ENCODE measurements at regions not wholly inside any gene's neighbourhood (a gene's known extent, or its start where the extent isn't known, plus 50 kb on each side); places are given as distances from the start of the nearest gene placed in this dataset.

DNA sequence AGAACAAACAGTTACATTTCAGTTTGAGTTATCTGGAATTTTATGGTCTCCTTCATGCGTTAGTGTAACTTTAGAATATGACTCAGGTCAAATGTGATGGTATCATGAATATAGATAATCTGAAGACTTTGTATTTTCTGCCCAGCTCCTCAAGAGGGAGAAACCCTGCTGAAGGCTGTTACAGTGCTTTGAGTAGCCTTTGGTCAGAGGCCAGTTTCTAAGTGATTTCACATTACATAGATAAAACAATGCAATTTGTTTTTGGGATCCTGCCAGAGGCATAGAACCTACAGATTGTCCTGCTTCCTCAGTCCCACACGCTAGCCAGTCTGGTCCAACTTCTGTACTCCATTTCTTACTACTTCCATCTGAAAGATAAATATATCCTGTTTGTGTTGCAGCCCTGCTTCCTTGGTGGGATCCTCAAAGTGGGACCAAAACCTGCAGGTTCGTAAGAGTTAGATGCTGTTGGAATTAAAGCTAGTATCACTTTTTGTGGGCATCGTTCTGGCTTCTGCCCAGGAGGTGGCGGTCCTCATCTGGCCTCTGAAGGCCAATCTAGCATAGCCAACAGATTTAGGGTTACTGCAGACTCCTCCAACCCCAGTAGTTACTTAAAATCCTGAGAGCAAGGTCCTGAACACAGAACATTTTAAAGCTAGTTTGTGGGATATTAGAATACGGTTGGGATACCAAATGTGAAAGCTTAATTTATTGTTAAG lies 645.8 kb upstream of the USP24 start:
- in situ Hi-C loops (cut with HindIII; ENCODE audit: low sequenced_read_pairs): no loop called here

DNA sequence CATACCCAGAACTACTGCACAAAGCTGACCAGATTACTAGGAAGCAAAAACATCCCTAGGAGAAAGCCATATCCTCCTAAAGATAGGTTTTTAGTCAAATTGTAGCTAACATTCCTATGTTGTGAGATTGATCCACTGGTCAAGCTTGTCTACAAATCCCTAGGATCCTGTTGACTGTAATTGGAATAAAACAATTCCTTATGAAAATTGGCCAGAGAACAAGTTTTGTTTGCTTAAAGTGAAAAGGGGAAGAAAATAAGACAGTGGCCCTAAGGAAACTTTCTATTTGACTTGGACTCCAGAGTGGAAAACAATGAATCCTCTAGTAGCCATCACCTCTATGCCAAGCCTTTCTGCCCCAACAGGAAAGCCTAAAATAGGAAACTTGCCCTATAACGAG lies 645.2 kb upstream of the USP24 start:
- in situ Hi-C loops (cut with HindIII; ENCODE audit: low sequenced_read_pairs): no loop called here

DNA sequence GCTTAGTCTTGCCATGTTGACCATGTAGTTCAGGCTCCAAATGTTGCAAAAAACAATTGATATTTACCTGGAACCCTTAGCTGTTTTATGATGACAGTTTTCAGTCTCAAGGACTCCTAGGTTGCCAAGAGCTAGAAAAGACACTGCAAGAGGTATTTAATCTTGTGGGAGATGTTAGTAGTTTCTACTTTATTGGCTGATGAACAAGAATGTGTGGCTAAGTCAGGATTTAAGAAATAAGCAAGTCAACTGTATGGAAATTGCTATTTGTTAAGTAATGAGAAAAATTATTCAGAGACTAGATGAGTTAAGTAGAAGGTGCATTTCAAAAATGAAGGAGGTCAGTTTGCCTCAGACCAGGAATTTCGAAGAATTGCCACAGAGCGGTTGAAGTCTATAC lies 639.7 kb upstream of the USP24 start:
- in situ Hi-C loops (cut with HindIII; ENCODE audit: low sequenced_read_pairs): no loop called here

DNA sequence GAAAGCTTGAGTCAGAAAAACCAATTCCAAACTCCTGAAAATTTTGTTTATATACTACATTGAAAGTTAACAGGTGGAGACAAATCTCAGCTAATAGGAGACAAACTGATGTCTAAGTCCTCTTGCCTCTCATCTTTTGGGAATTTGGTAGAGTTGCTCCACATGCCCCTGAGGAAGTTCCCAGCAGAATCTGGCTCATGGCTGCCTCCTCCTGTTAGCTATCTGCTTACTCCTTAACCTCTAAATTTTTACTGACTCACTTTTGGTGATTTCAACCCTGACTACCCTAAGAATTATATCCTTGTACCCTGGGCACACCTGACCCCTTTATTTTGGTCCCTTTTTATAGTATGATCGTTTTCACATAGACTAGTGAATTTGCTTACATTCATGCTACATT lies 633.7 kb upstream of the USP24 start:
- in situ Hi-C loops (cut with HindIII; ENCODE audit: low sequenced_read_pairs): no loop called here

DNA sequence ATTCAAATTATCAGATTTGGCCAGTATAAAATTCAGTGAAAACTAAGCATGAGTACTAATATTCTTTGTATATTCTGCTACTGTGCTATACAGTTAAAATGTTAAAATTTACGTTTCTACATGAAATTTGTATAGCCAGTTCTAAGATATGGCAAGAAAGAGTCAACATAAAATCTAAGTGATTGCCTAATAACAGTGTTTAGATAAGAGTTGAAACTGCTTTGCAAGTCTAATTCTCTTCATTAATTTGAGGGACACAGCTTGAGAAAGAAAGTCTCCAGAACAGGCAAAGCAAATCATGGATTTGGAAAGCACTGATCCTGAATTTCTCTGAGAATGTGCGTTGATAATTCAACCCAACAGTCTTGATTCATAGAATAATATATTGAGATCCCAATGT lies 630.9 kb upstream of the USP24 start:
- in situ Hi-C loops (cut with HindIII; ENCODE audit: low sequenced_read_pairs): no loop called here

DNA sequence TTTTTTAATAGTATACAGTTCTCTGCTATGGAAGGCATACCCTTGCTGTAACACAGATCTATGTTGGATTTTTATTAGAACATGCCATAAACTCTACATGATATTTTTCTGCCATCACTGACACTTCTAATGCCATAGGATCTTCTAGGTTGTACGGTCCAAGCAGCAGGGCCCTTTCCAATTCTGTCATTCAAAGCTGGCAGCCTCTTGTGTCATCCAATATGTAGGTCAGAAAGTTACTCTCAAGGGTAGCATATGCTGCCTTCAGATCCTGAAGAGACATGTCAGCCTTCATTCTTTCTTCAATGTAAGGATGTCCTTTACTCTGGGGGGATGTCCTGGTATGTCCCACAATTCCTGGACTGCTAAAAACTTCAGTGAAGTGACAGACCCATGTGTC lies 629.2 kb upstream of the USP24 start:
- in situ Hi-C loops (cut with HindIII; ENCODE audit: low sequenced_read_pairs): no loop called here

DNA sequence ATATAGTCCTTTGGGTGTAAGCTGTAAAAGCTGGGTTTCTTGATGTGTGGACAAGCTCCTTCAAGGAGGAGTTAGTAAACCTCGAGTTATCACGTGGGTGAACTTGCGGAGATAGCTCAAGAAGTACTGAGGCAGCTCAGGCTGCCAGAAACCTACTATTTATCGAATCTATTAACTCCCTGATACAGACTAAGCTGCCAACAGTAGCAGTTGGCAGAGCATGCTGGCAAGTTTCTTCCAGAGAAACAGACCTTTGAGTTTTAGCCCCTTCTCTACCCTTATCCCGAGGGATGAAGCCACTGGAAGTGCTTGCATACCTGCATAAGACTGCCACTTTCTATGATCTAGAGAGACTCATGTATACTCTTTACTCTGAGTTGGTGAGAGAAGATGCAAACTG lies 624.5 kb upstream of the USP24 start:
- in situ Hi-C loops (cut with HindIII; ENCODE audit: low sequenced_read_pairs): no loop called here

DNA sequence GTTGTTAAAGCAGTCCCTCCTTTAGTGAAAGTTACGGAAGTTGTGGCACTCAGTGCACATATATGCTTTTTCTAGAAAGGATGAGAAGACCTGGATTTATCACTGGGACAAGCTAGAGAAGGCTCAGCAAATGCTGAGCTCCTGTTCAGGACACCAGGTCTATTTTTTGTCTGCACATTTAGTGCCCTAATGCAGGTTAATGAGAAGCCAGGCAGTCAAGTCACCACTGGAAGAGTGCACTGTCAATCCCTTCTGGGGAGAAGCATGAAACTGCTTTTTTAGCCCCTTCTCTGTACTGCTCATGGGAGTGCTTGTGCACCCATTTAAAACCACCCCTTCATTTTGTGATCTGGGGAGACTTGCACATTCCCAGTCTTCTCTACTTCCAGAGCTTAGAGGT lies 624.1 kb upstream of the USP24 start:
- in situ Hi-C loops (cut with HindIII; ENCODE audit: low sequenced_read_pairs): no loop called here

DNA sequence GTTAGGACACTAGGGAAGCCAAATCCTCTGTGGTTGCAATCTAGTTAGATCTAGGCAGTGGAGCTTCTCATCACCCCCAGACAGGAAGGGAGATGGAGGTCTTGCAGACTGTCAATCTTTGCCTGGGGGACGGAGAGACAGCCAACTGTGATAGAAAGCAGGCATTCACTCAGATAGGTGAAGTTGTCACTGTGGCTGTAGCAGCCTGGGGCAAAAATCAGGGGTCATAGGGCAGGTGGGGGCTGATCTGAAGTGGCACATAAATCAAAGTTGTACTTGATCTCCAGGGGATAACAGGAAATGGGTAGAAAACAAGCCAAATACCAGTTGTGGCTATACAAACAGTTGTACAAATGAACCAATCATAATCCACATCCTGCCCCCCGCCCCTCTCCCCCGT lies 620.9 kb upstream of the USP24 start:
- in situ Hi-C loops (cut with HindIII; ENCODE audit: low sequenced_read_pairs): no loop called here

DNA sequence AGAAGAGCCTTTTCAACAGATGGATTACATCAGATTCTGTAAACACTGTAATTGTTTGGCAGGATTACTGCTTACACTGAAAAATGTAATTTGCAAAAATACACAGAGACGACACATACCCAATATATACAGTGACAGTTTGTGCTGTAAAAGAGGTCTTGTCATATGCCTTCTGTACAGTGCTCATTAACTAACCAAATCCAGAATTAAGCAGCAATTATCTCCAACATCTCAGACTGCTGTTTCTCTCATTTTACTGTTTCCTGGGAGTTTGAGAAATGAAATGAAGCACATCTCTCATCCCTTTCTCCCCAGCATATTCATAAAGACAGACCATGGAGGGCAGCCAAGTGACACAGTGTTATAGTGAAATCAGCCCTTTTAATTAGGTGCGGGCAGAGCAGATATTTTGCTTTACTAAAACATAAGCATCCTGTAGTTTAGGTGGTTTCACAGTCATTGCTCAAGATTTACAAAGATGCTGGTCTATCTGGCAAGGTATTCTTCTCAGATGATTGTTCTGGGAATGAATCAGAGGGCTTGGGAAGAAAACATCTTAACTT lies 618.4 kb upstream of the USP24 start:
- in situ Hi-C loops (cut with HindIII; ENCODE audit: low sequenced_read_pairs): no loop called here

DNA sequence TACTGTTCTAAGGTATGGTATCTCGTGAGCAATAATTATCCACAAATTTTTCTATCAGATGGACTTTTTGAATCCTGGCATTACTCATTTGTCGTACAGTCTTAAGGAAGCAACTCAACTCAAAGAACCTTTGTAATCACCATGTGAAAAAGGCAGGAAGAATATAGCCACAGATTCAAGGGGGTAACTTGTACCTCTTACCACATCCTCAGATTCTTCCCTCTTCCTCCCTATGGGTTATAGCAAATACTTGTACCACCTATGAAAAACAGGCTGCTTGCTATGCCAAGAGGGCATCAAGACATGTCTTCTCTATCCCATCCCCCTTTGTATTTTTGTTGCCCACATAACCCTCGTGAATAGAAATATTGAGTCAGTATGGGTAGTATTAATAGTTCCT lies 616.6 kb upstream of the USP24 start:
- in situ Hi-C loops (cut with HindIII; ENCODE audit: low sequenced_read_pairs): no loop called here

DNA sequence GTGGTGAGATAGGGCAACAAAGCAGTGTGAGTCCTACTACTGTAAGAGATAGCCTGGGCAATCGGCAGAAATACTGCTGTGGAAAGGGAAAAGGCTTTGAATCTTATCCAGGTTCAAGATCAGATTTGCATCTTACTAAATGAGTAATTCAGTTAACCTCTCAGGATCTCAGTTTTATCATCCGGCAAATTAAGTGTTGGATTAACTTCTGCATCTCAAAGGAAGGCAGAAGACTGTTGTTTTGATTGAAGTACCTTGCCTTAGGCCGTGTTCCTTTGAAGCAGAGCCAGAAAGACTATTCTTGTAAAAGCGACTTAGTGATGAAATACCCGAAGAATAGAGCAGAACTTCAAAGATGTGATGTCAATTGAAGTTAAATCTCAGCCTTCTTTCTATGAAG lies 612.9 kb upstream of the USP24 start:
- in situ Hi-C loops (cut with HindIII; ENCODE audit: low sequenced_read_pairs): no loop called here

DNA sequence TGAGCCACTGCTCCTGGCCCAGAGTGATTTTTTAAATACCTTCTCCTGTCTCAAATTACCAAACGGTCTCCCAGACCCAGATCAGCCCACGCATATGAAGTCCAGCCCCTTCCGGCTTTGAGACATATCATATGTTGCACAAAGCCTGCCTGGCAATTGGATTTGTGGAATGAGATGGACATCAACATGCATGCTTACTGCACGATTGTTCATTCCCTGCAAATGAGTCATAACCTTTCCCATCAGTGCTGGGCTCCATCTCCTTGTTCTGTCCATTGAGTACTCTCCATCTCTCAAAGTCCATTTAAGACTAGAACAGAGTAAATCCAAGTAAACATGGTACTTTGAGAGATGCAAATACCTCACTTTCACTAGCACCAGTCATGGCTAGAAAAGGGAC lies 612.2 kb upstream of the USP24 start:
- in situ Hi-C loops (cut with HindIII; ENCODE audit: low sequenced_read_pairs): no loop called here

DNA sequence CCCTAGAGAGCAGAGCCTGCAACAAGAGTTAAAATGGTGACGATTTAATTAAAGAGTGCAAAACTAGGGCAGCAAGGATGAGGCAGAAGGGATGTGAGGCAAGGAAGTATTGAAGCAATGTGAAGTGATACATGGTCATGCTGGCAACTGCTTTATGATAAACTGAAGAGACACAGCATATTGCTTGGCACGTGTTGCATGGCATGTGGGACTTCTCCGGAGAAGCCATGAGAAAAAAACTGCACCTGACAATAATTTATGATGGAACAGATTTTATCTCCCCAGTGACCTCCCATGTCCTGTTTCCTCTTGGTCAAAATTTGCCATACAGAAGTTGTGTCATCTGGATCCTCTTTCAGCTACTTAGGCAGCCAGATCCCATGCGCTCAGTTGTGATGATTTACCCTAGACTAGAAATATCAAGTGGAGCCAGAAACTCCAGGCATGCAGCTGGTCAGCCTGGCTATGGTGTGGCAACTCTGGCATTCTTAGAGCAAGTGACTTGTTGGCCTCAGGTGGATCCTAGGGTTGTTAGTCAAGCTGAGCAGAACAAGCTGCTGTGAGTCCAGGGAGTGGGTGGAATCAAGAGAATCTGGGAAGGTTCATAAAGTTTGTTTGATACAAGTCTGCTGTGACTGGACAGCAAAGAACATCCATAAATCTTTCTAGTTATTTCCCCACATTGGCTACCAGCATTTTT lies 611.4 kb upstream of the USP24 start:
- in situ Hi-C loops (cut with HindIII; ENCODE audit: low sequenced_read_pairs): no loop called here

DNA sequence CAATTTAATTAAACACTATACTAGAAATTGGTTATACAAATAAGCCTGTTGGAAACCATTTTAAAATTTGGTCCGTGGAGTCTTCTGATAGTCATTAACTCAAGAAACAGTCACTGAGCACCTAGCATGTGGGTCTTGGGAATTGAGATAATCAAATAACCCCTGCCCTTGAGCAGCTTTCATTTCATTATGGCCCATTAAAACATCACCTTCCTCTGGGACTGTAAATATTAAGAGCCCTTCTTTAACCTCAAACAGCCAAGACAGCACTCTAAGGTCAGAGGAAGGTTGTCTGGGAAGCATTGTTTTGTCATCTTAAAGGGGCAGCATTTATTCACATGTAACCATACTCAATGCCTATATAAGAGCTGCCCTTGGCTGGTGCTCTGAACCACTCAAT lies 610.3 kb upstream of the USP24 start:
- in situ Hi-C loops (cut with HindIII; ENCODE audit: low sequenced_read_pairs): no loop called here

DNA sequence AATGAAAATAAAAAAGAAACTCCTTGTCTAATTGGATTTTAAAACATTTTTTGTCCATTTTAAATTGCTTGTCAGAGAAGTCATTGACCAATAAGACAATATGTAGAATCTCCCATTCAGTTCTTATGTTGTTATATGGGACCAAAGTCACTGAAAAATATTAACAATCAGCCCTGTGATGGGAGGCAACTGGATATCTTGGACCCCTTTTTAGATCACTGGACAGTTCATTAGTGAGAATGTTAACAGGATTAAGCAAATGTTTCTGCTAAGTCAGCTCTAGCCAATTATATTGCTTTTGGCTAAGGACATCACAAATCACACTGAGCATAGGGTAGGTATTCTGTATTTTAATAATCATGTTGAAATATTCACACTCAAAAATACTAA lies 609.1 kb upstream of the USP24 start:
- in situ Hi-C loops (cut with HindIII; ENCODE audit: low sequenced_read_pairs): no loop called here

DNA sequence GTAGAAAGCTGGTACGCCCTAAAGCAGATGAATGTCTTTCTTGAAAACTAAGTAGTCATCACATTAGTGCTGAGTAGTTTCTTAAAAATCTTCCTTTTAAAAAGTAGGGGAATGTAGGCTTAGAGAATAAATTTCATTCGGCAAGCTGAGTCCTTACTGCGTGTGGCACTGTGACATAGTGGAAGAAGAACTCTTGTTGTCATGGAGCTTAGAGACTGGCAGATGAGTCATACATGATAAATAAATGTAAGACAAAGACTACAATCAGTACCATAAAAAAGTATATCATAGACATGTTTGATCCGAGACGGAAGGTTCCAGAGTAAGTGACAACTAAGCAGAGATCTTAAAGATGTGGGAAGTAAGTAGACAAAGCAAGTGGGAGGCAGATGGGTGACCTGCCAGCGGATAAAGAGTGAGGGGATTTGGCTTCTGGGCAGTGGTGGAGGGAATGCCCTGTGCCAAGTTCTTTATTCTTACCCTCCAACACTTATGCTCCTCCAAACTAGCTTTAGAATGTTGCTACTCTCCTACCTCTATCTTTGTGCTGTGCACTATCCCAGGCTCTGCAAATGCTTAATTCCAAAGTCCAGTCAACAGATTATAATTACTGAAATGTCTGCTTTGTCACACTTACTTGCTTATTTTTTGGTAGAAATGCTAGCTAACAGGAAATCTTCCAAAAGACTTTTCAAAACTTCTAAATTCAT lies 608.5 kb upstream of the USP24 start:
- in situ Hi-C loops (cut with HindIII; ENCODE audit: low sequenced_read_pairs): no loop called here

DNA sequence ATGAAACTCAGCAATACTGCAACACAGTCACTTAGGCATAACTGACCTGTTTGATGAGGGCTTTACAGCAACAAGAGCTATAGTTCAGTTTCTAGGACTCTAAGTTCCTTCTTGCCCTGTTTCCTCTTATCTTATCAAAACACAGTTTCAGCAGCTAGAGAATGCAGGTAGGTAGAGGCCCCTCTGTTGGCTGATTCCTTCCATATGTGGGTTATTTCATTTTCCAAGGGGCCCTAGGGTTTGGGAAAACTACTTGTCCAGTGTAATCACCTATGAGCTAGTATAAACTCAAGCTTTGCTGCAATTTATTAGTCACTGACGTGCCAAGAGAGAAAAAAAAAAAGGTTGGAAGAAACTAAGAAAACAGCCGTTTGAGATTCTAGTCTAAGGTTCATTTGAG lies 607.7 kb upstream of the USP24 start:
- in situ Hi-C loops (cut with HindIII; ENCODE audit: low sequenced_read_pairs): no loop called here

DNA sequence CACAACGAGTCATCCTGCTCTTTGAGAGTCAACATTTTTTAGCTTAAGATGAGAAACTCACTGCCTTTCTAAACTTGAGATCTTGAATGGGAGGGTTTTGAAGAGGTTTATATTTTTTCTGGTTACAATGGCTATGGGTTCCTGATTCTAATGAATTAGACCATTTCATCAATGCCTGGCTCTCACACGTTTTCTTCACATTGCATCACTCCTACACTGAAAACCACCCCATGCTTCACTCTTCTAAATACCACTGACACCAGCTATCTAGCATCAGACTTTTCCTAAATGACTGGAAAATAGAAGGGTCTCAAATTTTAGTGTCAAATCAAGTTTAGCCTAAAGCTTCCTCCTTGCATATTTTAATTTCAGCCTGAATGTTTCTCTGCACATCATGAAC lies 606.1 kb upstream of the USP24 start:
- in situ Hi-C loops (cut with HindIII; ENCODE audit: low sequenced_read_pairs): no loop called here

DNA sequence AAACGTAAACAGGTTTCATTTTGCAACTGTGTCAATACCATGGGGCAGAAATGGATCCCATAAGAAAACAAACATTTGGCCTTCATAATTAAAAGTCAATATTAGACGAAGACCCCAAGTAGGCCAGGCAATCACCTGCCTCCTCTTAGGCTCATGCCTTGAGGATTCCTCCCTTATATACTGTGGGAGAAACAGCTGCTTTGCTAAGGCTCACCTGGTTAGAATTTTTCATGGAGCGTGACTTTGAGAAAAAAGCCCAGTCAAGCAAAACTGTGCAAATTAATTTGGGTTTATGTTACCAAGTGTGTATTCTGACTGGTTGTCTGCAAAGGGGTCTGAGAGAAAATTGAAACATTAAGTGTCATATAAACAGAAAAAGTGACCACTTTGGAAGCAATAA lies 605.3 kb upstream of the USP24 start:
- in situ Hi-C loops (cut with HindIII; ENCODE audit: low sequenced_read_pairs): no loop called here

DNA sequence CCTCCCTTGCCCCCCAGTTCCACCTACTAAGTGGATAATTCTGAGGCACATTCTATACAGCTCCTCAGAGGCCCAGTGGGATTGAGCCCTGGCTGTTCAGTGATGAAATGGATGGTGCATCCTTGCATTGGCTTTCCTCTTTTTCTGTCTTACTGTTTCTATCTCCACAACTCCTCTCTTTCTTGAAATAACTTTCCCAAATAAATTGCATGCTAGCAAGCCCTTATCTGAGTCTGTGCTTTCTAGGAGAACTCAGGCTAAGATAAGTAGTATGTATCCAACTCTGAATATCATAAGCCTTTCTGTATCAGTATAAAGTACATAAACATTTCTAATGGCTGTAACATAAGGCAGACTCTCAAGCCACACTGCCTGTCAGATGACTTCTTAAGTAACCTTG lies 603.8 kb upstream of the USP24 start:
- in situ Hi-C loops (cut with HindIII; ENCODE audit: low sequenced_read_pairs): no loop called here

Data from endothelial cell of hepatic sinusoid (primary cell).